Psoas muscle (tissue), 7 donors: ENCODE measurements at regions not wholly inside any gene's neighbourhood (a gene's known extent, or its start where the extent isn't known, plus 50 kb on each side); places are given as distances from the start of the nearest gene placed in this dataset.

Source experiments
- ATAC-seq, 4 donors: fragments of 200-7000 bp; cut with Tn5 transposase; one replicate each; pipeline ENCODE4 v1.9.1; 2020; ENCODE audit warnings: moderate library complexity in 3 of 4, mild to moderate bottlenecking in 2 of 4
- DNase-seq, 2 donors: peaks; one replicate each; pipeline ENCODE4 v3.0.0-alpha.2; 2020
- H3K27ac ChIP-seq: fragments of 200-600 bp; one replicate; pipeline ENCODE4 v1.8.0; 2022
- H3K27me3 ChIP-seq, 3 donors: fragments of 200-600 bp in 1 of 3; one replicate each; pipeline versions ENCODE4 v1.6.1 to v1.8.0; 2013 to 2022; ENCODE audit warnings: low read length in 2 of 3, mild to moderate bottlenecking in 2 of 3, moderate library complexity in 1 of 3; ENCODE audit not compliant: insufficient read depth in 3 of 3
- H3K36me3 ChIP-seq, 2 donors: fragments of 200-600 bp in 1 of 2; one replicate each; pipeline versions ENCODE4 v1.6.1 to v1.8.0; 2013 to 2022; ENCODE audit warnings: low read depth in 1 of 2, mild to moderate bottlenecking in 1 of 2, moderate library complexity in 1 of 2; ENCODE audit not compliant: insufficient read depth in 1 of 2
- H3K4me1 ChIP-seq: fragments of 200-600 bp; one replicate; pipeline ENCODE4 v1.8.0; 2022
- H3K4me3 ChIP-seq: fragments of 200-600 bp; one replicate; pipeline ENCODE4 v1.8.0; 2022; ENCODE audit warnings: mild to moderate bottlenecking
- H3K9me3 ChIP-seq: fragments of 200-600 bp; one replicate; pipeline ENCODE4 v1.8.0; 2022
- WGBS, 3 donors: extraction: QIAGEN DNeasy Blood & Tissue Kit; methylation state at CpG; one replicate each; pipeline versions ENCODE4 v1.1.6 to v1.1.7; 2013; 5-methylcytosine and 5-hydroxymethylcytosine counted together
- intact Hi-C, 2 donors: fragments of 100-400 bp; cut with DNase I; formaldehyde crosslinking; loops; one replicate each; pipeline versions ENCODE4 v1.11.0 to v1.14.2; 2022
- TF ChIP-seq, protein P1 (sequence below): fragments of 200-600 bp; IDR thresholded peaks from one replicate; pipeline ENCODE4 v1.8.0; 2022; ENCODE audit warnings: antibody characterized with exemption
- donor health status: healthy with polysubstance abuse.
- donor health status: DM: no; HTN: no; CAD: no; lungs with moderate emphysema.
- donor health status: Bipolar disorder and iron deficiency.
- donor health status: healthy.
- donor health status: DM: yes; HTN: yes; CAD: no.
- donor health status: DM: no; HTN: no; CAD: no.
- donor health status: DM: yes; HTN: yes; CAD: no.

DNA sequence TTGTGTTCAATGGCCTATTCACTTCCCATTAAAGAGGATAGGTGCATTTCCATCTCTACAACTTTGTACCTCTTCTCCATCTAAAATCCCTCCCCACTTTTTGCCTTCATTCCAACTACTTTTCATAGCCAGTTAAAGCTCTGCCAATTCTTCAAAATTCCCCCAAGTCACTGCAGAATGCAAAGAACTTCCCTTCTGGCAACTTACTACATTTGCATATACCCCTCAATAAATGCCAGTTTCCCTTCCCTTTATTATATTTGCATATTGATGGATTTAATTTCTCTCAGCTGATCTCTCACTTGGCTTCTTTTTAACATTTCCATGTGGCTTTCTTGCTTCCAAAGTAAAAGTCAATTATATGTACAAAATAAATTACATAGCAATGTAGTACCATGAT, 393.4 kb downstream of the HACE1 start:
- TF ChIP-seq, protein P1, sequence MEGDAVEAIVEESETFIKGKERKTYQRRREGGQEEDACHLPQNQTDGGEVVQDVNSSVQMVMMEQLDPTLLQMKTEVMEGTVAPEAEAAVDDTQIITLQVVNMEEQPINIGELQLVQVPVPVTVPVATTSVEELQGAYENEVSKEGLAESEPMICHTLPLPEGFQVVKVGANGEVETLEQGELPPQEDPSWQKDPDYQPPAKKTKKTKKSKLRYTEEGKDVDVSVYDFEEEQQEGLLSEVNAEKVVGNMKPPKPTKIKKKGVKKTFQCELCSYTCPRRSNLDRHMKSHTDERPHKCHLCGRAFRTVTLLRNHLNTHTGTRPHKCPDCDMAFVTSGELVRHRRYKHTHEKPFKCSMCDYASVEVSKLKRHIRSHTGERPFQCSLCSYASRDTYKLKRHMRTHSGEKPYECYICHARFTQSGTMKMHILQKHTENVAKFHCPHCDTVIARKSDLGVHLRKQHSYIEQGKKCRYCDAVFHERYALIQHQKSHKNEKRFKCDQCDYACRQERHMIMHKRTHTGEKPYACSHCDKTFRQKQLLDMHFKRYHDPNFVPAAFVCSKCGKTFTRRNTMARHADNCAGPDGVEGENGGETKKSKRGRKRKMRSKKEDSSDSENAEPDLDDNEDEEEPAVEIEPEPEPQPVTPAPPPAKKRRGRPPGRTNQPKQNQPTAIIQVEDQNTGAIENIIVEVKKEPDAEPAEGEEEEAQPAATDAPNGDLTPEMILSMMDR = no peak
- Histone ChIP-seq H3K27ac (no peak overlapping the region), H3K36me3 (no peaks in the 10 kb centered on the region), H3K4me3 (no peak overlapping the region), H3K4me1 (no peaks in the 10 kb centered on the region), H3K27me3 (no peaks in the 10 kb centered on the region), H3K9me3 (no peaks in the 10 kb centered on the region)
- ATAC-seq (no peak), DNase-seq (no peak)
- intact Hi-C loops = no loop called here

- Histone ChIP-seq H3K27me3 (no peaks in the 10 kb centered on the region), H3K4me3 (no peak overlapping the region), H3K36me3 (no peaks in the 10 kb centered on the region), H3K27ac (no peak overlapping the region), H3K4me1 (no peaks in the 10 kb centered on the region), H3K9me3 (no peaks in the 10 kb centered on the region)
- intact Hi-C loops = no loop called here
- DNase-seq (no peak), ATAC-seq (no peak)
- TF ChIP-seq, protein P1 = no peak
- WGBS, 3 donors = 53 to 60% (median 56%) methylated on average over 6 of the region's 6 CpGs
Measured at GRCh38 chr6:104462811-104463599, 396.7 kb downstream of the HACE1 start.

GRCh38 chr6:104460738-104461483, 398.8 kb downstream of the HACE1 start:
- Histone ChIP-seq H3K36me3 (no peaks in the 10 kb centered on the region), H3K4me1 (no peaks in the 10 kb centered on the region), H3K9me3 (no peaks in the 10 kb centered on the region), H3K4me3 (no peak overlapping the region), H3K27me3 (no peaks in the 10 kb centered on the region), H3K27ac (no peak overlapping the region)
- TF ChIP-seq, protein P1 = no peak
- no peak for DNase-seq
- WGBS, 3 donors = 76 to 80% (median 78%) methylated on average over 2 of the region's 2 CpGs
- no peak for ATAC-seq
- intact Hi-C loops = no loop called here

GRCh38 chr6:104459543-104459942, 400.2 kb downstream of the HACE1 start:
- no peaks in the 10 kb centered on the region for H3K36me3 ChIP-seq
- intact Hi-C loops = no loop called here
- no peaks in the 10 kb centered on the region for H3K27me3 ChIP-seq
- H3K27ac ChIP-seq = no peak overlapping the region
- DNase-seq (no peak), ATAC-seq (no peak)
- no peak overlapping the region for H3K4me3 ChIP-seq
- TF ChIP-seq, protein P1 = no peak
- H3K4me1 ChIP-seq = no peaks in the 10 kb centered on the region
- 75 to 92% (median 83%) methylated on average over 1 of the region's 1 CpG for WGBS, 3 donors
- H3K9me3 ChIP-seq = no peaks in the 10 kb centered on the region
